Trophoblast cell (in vitro differentiated cells and primary cell): ENCODE measurements at regions not wholly inside any gene's neighbourhood (a gene's known extent, or its start where the extent isn't known, plus 50 kb on each side); places are given as distances from the start of the nearest gene placed in this dataset.

Experiments
- DNase-seq, 2 donors: peaks; one replicate each; pipeline ENCODE4 v3.0.0-alpha.2; 2016
- H2AFZ ChIP-seq: 2 replicates; pipeline ENCODE4 v1.6.1; 2013; ENCODE audit warnings: low read length, moderate library complexity, mild to moderate bottlenecking; ENCODE audit not compliant: insufficient read depth, poor library complexity
- H2AK5ac ChIP-seq: 2 replicates; pipeline ENCODE4 v1.6.1; 2013; ENCODE audit warnings: mild to moderate bottlenecking, low read length
- H2BK120ac ChIP-seq: 2 replicates; pipeline ENCODE4 v1.6.1; 2013; ENCODE audit warnings: low read length, mild to moderate bottlenecking, moderate library complexity; ENCODE audit not compliant: insufficient read depth, poor library complexity
- H2BK12ac ChIP-seq: 2 replicates; pipeline ENCODE4 v1.6.1; 2013; ENCODE audit warnings: mild to moderate bottlenecking, low read length, moderate library complexity
- H2BK5ac ChIP-seq: 2 replicates; pipeline ENCODE4 v1.6.1; 2013; ENCODE audit warnings: low read length, low read depth, moderate library complexity, mild to moderate bottlenecking; ENCODE audit not compliant: poor library complexity
- H3K14ac ChIP-seq: 2 replicates; pipeline ENCODE4 v1.6.1; 2013; ENCODE audit warnings: mild to moderate bottlenecking, low read length
- H3K18ac ChIP-seq: 2 replicates; pipeline ENCODE4 v1.6.1; 2013; ENCODE audit warnings: mild to moderate bottlenecking, low read length
- H3K23ac ChIP-seq: 2 replicates; pipeline ENCODE4 v1.6.1; 2013; ENCODE audit warnings: low read length
- H3K27ac ChIP-seq: 2 replicates; pipeline ENCODE4 v1.5.1; 2013; ENCODE audit warnings: low read depth, mild to moderate bottlenecking, inconsistent platforms, low read length, moderate library complexity
- H3K27me3 ChIP-seq: 2 replicates; pipeline ENCODE4 v1.6.1; 2013; ENCODE audit warnings: inconsistent platforms, mild to moderate bottlenecking, low read length, moderate library complexity; ENCODE audit not compliant: insufficient read depth
- H3K36me3 ChIP-seq, 2 experiments: 1 replicate in 1 of 2; 2 replicates in 1 of 2; pipeline ENCODE4 v1.6.1; 2013; ENCODE audit warnings: low read length in 2 of 2, mild to moderate bottlenecking in 2 of 2, moderate library complexity in 1 of 2; ENCODE audit not compliant: insufficient read depth in 2 of 2, control insufficient read depth in 1 of 2
- H3K4ac ChIP-seq: 2 replicates; pipeline ENCODE4 v1.6.1; 2013; ENCODE audit warnings: low read depth, mild to moderate bottlenecking, low read length, moderate library complexity
- H3K4me1 ChIP-seq, 2 experiments: 1 replicate in 1 of 2; 2 replicates in 1 of 2; pipeline ENCODE4 v1.6.1; 2013; ENCODE audit warnings: low read length in 2 of 2, mild to moderate bottlenecking in 2 of 2, moderate library complexity in 1 of 2; ENCODE audit not compliant: insufficient read depth in 2 of 2, control insufficient read depth in 1 of 2
- H3K4me2 ChIP-seq: 2 replicates; pipeline ENCODE4 v1.6.1; 2013; ENCODE audit warnings: inconsistent platforms, mild to moderate bottlenecking, low read length, moderate library complexity
- H3K4me3 ChIP-seq: 2 replicates; pipeline ENCODE4 v1.5.1; 2013; ENCODE audit warnings: mild to moderate bottlenecking, low read depth, low read length, inconsistent platforms
- H3K79me1 ChIP-seq: one replicate; pipeline ENCODE4 v1.6.1; 2013; ENCODE audit warnings: low read length
- H3K79me2 ChIP-seq: 2 replicates; pipeline ENCODE4 v1.6.1; 2013; ENCODE audit warnings: low read length, mild to moderate bottlenecking; ENCODE audit not compliant: control insufficient read depth, insufficient read depth, poor library complexity
- H3K9ac ChIP-seq: 2 replicates; pipeline ENCODE4 v1.6.1; 2013; ENCODE audit warnings: mild to moderate bottlenecking, low read length
- H3K9me3 ChIP-seq: 2 replicates; pipeline ENCODE4 v1.6.1; 2013; ENCODE audit warnings: low read depth, mild to moderate bottlenecking, control low read depth, inconsistent platforms, low read length; ENCODE audit not compliant: insufficient read depth
- H4K12ac ChIP-seq: 2 replicates; pipeline ENCODE4 v1.6.1; 2013; ENCODE audit warnings: low read depth, mild to moderate bottlenecking, low read length, moderate library complexity
- H4K8ac ChIP-seq: 2 replicates; pipeline ENCODE4 v1.6.1; 2013; ENCODE audit warnings: low read depth, mild to moderate bottlenecking, low read length, moderate library complexity
- H4K91ac ChIP-seq: one replicate; pipeline ENCODE4 v1.6.1; 2013; ENCODE audit warnings: low read depth, mild to moderate bottlenecking, low read length, moderate library complexity
- WGBS: extraction: QIAGEN DNeasy Blood & Tissue Kit; methylation state at CpG from one replicate; pipeline ENCODE4 v1.1.7; 2013; ENCODE audit warnings: missing lambda C conversion rate; ENCODE audit not compliant: insufficient read length, insufficient coverage; ENCODE audit errors: extremely low coverage; 5-methylcytosine and 5-hydroxymethylcytosine counted together

GRCh38 chr19:28066161-28066560 is 1146.8 kb downstream of the UQCRFS1 start:
- peak overlapping the region; percentile 37 for H2BK120ac ChIP-seq
- H2AK5ac ChIP-seq, result peak overlapping the region; percentile 2
- H3K14ac ChIP-seq, result no peak overlapping the region
- no peak overlapping the region for H3K27ac ChIP-seq
- peak overlapping the region; percentile 49 for H2BK5ac ChIP-seq
- no peak for DNase-seq
- H3K9me3 ChIP-seq, result peaks cover 7% of the 10 kb centered on the region
- H2BK12ac ChIP-seq, result peak overlapping the region; percentile 48
- H3K9ac ChIP-seq, result peak overlapping the region; percentile 40
- WGBS, result no CpG with 5 or more reads among the region's 3 CpGs
- H3K79me2 ChIP-seq, result no peaks in the 10 kb centered on the region
- peaks cover 5 to 9% of the 10 kb centered on the region in 2 experiments for H3K4me1 ChIP-seq
- no peak overlapping the region for H2AFZ ChIP-seq
- H3K4me2 ChIP-seq, result peak overlapping the region; percentile 37
- no peaks in the 10 kb centered on the region for H3K27me3 ChIP-seq
- H3K36me3 ChIP-seq, result no peaks in the 10 kb centered on the region
- H4K8ac ChIP-seq, result no peak overlapping the region
- H4K12ac ChIP-seq, result no peak overlapping the region
- no peak overlapping the region for H3K18ac ChIP-seq
- H3K23ac ChIP-seq, result no peak overlapping the region
- H3K4me3 ChIP-seq, result no peak overlapping the region
- peak overlapping the region; percentile 23 for H4K91ac ChIP-seq
- H3K79me1 ChIP-seq, result peaks cover 4% of the 10 kb centered on the region
- peak overlapping the region; percentile 32 for H3K4ac ChIP-seq

- no peak overlapping the region for H4K91ac ChIP-seq
- no peaks in the 10 kb centered on the region for H3K79me2 ChIP-seq
- H2BK5ac ChIP-seq, result no peak overlapping the region
- no peak overlapping the region for H2BK12ac ChIP-seq
- H4K8ac ChIP-seq, result no peak overlapping the region
- no peak overlapping the region for H3K4me3 ChIP-seq
- no peak overlapping the region for H3K4me2 ChIP-seq
- H2AFZ ChIP-seq, result no peak overlapping the region
- WGBS, result no CpG with 5 or more reads among the region's 1 CpG
- peaks cover 2% of the 10 kb centered on the region for H3K79me1 ChIP-seq
- H3K36me3 ChIP-seq, result no peaks in the 10 kb centered on the region
- DNase-seq, result no peak
- H3K27ac ChIP-seq, result no peak overlapping the region
- no peak overlapping the region for H4K12ac ChIP-seq
- no peak overlapping the region for H3K4ac ChIP-seq
- no peak overlapping the region for H2BK120ac ChIP-seq
- peaks cover 9% of the 10 kb centered on the region for H3K9me3 ChIP-seq
- H2AK5ac ChIP-seq, result no peak overlapping the region
- no peak overlapping the region for H3K18ac ChIP-seq
- no peak overlapping the region for H3K9ac ChIP-seq
- no peaks in the 10 kb centered on the region for H3K27me3 ChIP-seq
- no peak overlapping the region for H3K23ac ChIP-seq
- H3K4me1 ChIP-seq, result peaks cover 2 to 7% of the 10 kb centered on the region in 2 experiments
- no peak overlapping the region for H3K14ac ChIP-seq
Measured at GRCh38 chr19:28065026-28065425, 1147.9 kb downstream of the UQCRFS1 start.

- no CpG with 5 or more reads among the region's 2 CpGs for WGBS
- no peak overlapping the region for H2BK5ac ChIP-seq
- H2BK12ac ChIP-seq, result peak overlapping the region; percentile 76
Measured at GRCh38 chr19:28063702-28064101, 1149.2 kb downstream of the UQCRFS1 start.

GRCh38 chr19:28061111-28061510 is 1151.8 kb downstream of the UQCRFS1 start:
- H3K79me1 ChIP-seq, result peaks cover 2% of the 10 kb centered on the region
- no peaks in the 10 kb centered on the region for H3K36me3 ChIP-seq
- peaks cover 2 to 3% of the 10 kb centered on the region in 2 experiments for H3K4me1 ChIP-seq
- no peak overlapping the region for H2BK5ac ChIP-seq
- peaks cover 13% of the 10 kb centered on the region for H3K9me3 ChIP-seq
- no peak overlapping the region for H2BK120ac ChIP-seq
- H3K27ac ChIP-seq, result no peak overlapping the region
- no peaks in the 10 kb centered on the region for H3K79me2 ChIP-seq
- no peak overlapping the region for H3K9ac ChIP-seq
- no peak overlapping the region for H3K23ac ChIP-seq
- no peak overlapping the region for H3K4ac ChIP-seq
- no peak for DNase-seq
- H4K8ac ChIP-seq, result no peak overlapping the region
- no peaks in the 10 kb centered on the region for H3K27me3 ChIP-seq
- no peak overlapping the region for H2AFZ ChIP-seq
- H3K14ac ChIP-seq, result no peak overlapping the region
- no peak overlapping the region for H2AK5ac ChIP-seq
- no peak overlapping the region for H3K18ac ChIP-seq
- no peak overlapping the region for H4K91ac ChIP-seq
- no peak overlapping the region for H4K12ac ChIP-seq
- H3K4me3 ChIP-seq, result no peak overlapping the region
- no peak overlapping the region for H3K4me2 ChIP-seq
- no CpG with 5 or more reads among the region's 1 CpG for WGBS
- no peak overlapping the region for H2BK12ac ChIP-seq

More at GRCh38 chr19:28063702-28064101, 1149.2 kb downstream of the UQCRFS1 start:
- no peaks in the 10 kb centered on the region for H3K36me3 ChIP-seq
- no peaks in the 10 kb centered on the region for H3K79me2 ChIP-seq
- H2BK120ac ChIP-seq, result peak overlapping the region; percentile 19
- H2AK5ac ChIP-seq, result no peak overlapping the region
- no peak for DNase-seq
- H3K4me1 ChIP-seq, result peaks cover 2 to 7% of the 10 kb centered on the region in 2 experiments
- H3K27ac ChIP-seq, result no peak overlapping the region
- H2AFZ ChIP-seq, result no peak overlapping the region
- peaks cover 11% of the 10 kb centered on the region for H3K9me3 ChIP-seq
- H3K79me1 ChIP-seq, result peaks cover 2% of the 10 kb centered on the region
- H4K12ac ChIP-seq, result no peak overlapping the region
- H3K4me3 ChIP-seq, result no peak overlapping the region
- no peaks in the 10 kb centered on the region for H3K27me3 ChIP-seq
- peak overlapping the region; percentile 50 for H4K91ac ChIP-seq
- H4K8ac ChIP-seq, result no peak overlapping the region
- H3K4ac ChIP-seq, result no peak overlapping the region
- no peak overlapping the region for H3K4me2 ChIP-seq
- H3K18ac ChIP-seq, result no peak overlapping the region
- no peak overlapping the region for H3K14ac ChIP-seq
- no peak overlapping the region for H3K9ac ChIP-seq
- no peak overlapping the region for H3K23ac ChIP-seq
